ENCODE measurements at regions not wholly inside any gene's neighbourhood (a gene's known extent, or its start where the extent isn't known, plus 50 kb on each side); places are given as distances from the start of the nearest gene placed in this dataset.

GRCh38 chr18:11324956-11325882 is 175.8 kb upstream of the PIEZO2 start:
- DNase-seq (ENCODE audit: low read depth in 4 of 4, low spot score in 2 of 4), result no peak

DNA sequence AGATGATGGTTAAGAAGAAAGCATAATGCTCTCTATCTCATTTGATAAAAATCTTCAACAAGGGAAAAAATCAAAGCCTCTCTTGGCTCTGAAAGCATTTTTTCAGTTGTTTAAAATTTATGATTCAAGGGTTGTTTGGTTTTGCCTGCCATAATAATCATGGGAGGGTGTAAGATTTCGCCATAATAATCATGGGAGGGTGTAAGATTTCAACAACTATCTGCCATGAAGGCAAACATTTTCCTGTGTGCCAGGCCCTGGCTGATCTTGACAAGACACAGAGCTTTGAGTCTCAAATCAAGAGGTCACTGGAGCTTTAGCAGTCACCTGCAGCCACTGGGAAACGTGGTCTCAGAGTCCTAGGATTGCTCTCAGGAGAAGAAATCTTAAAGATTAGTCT is 175.1 kb upstream of the PIEZO2 start:
- no peak for DNase-seq (ENCODE audit: low read depth in 4 of 4, low spot score in 2 of 4)

DNA sequence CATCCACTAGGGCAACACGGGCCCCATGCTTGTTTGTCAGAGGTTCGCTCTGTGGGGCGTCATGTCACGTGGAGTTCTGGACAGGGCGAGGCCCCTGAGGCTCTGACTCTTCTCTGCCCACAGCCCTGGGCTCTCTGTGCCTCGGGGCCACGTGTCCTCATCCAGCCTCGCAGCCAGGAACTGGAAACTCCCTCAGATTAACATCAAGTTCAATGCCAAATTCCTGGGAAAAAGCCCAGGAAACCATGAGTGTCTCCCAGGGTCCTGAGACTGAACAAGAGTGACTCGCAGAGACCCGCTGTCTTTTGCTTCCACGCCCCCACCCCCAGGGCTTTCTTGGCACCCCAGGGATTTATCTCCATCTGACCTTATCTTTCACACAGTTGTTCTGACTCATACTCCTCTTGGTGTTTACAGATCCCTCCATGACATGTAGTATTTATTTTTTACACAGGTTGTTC is 174.0 kb upstream of the PIEZO2 start:
- DNase-seq (ENCODE audit: low read depth in 4 of 4, low spot score in 2 of 4), result no peak

- DNase-seq (ENCODE audit: low read depth in 4 of 4, low spot score in 2 of 4), result no peak
These were observed 173.3 kb upstream of the PIEZO2 start for GRCh38 chr18:11322716-11323115.

DNA sequence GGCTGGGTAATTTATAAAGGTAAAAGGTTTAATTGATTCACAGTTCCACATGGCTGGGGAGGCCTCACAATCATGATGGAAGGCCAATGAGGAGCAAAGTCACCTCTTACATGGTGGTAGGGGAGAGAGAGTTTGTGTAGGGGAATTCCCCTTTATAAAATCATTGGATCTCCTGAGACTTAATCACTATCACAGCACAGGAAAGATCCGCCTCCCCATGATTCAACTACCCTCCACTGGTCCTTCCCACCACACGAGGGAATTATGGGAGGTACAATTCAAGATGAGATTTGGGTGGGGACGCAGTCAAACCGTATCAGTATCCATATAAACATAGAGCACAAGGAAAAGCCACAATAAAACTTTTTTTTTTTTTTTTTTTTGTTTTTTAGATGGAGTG is 172.6 kb upstream of the PIEZO2 start:
- DNase-seq (ENCODE audit: low read depth in 4 of 4, low spot score in 2 of 4), result no peak

DNA sequence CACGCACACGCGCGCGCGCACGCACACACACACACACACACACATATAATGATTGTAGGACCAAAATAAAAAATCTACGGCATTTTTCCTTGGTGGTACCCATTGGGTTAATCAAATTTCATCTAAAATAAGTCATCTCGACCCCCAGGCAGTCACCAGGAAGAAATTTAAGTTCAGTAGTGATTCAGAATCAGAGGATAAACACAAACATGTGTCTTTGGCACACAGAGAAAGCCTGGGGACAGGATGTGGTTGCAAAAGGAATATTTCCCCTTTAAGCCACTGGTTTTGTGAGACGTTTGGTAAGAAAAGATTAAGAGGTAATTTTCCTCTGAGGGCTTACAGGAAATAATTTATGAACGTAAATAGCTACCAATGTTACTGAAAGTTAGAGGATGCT is 171.6 kb upstream of the PIEZO2 start:
- DNase-seq (ENCODE audit: low read depth in 4 of 4, low spot score in 2 of 4), result no peak

DNA sequence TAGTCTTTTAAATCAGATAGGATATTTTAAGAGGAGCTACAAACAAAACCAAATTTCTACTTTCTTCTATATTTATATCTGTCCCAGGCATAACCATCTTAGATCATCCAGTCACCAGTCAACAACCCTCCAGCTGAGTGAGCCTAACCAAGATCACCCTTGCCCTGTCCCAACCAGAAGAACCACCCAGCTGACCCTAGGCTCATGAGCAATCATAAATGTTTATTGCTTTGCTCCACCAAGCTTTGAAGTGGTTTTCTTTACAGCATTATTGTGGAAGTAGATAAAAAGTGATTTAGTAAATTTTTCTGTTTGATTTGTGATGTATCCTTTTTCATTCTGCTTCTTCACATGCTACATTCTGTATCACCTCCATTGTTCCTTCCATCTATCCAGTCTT is 167.2 kb upstream of the PIEZO2 start:
- DNase-seq (ENCODE audit: low read depth in 4 of 4, low spot score in 2 of 4), result no peak

DNA sequence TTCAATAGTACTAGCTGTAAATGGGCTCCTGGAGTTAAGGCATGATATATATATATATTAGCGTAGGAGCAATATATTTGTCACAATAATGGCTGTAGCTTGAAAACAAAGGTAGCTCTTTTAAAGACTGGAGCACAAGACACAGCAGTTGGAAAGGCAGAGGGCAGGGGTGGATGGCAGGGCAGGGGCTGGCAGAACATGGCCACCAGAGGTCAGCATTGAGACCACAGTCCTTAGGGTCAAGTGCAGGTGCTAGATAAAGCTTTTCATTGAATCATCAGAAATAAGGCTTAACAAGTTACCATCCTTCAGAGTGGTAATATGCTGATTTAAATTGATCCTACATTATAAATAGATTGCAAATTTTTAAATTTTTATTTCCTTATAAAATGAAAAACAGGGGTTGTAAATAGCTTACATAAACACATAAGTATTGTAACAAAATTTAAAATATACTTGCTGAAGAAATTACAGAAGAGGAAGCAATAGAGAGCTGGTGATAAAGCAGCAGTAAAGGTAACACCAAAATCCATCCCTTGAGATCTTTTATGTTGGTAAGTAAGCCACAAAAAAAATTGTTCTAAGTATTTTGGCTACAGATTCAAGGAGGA is 161.2 kb upstream of the PIEZO2 start:
- DNase-seq (ENCODE audit: low read depth in 4 of 4, low spot score in 2 of 4), result no peak

GRCh38 chr18:11309172-11309571 is 159.8 kb upstream of the PIEZO2 start:
- no peak for DNase-seq (ENCODE audit: low read depth in 4 of 4, low spot score in 2 of 4)

- DNase-seq (ENCODE audit: low read depth in 4 of 4, low spot score in 2 of 4), result no peak
These were observed 159.1 kb upstream of the PIEZO2 start for GRCh38 chr18:11308499-11308898.

- no peak for DNase-seq (ENCODE audit: low read depth in 4 of 4, low spot score in 2 of 4)
These were observed 158.3 kb upstream of the PIEZO2 start for GRCh38 chr18:11307716-11308115.

DNA sequence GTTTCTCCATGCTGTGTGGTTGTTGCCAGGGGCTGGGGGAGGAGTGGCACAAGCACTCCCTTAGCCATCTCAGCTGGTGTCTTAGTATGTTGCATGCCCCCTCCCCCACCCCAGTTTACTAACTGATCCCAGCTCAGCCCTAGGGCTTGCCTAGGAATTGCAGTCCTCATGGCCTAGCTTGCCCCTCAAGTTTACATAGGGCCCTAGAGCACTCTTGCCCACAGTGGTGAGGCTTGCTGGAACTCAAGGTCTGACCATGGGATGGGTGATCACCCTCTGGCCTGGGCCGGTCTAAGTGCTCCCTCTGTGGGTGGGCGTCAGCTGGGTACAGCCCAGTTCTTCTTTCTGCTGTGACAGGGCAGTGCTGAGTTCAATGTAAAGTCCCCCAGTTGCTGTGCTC is 156.1 kb upstream of the PIEZO2 start:
- no peak for DNase-seq (ENCODE audit: low read depth in 4 of 4, low spot score in 2 of 4)

DNA sequence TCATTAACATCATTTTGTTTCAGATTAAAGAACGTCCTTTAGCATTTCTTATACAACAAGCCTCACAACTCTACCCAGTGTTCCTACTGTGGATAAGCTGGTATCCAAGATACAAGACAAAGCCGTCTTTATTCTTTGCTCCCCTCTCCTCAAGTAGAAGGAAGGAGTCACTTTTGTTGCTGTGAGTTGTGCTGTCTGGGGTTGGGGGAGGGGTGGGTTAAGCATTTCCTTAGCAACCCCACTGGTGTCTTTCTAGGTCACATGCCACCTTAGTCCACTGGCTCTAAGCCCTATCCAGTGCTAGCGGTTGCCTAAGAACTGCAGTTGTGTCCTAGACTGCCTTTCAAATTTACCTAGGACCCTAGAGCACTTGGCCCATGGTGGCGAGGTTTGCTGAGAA is 155.6 kb upstream of the PIEZO2 start:
- no peak for DNase-seq (ENCODE audit: low read depth in 4 of 4, low spot score in 2 of 4)

DNA sequence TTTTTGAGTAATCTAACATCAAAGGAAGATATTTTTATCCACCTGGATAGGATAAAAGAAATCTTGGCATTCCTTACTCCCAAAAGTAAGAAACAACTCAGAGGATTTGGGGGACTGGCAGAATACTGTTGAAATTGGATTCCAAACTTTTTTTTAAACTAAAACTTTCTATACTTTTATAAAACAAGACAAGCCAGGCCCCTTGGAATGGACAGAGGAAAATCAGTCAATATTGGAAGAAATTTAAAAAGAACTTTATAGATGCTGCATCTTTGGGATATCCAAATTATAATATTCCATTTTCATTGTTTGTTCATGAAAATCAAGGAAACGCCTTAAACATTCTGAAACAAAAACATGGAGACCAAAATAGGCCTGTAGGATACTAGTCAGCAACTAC is 147.6 kb upstream of the PIEZO2 start:
- no peak for DNase-seq (ENCODE audit: low read depth in 4 of 4, low spot score in 2 of 4)

- DNase-seq (ENCODE audit: low read depth in 4 of 4, low spot score in 2 of 4), result no peak
These were observed 144.4 kb upstream of the PIEZO2 start for GRCh38 chr18:11293794-11294193.

DNA sequence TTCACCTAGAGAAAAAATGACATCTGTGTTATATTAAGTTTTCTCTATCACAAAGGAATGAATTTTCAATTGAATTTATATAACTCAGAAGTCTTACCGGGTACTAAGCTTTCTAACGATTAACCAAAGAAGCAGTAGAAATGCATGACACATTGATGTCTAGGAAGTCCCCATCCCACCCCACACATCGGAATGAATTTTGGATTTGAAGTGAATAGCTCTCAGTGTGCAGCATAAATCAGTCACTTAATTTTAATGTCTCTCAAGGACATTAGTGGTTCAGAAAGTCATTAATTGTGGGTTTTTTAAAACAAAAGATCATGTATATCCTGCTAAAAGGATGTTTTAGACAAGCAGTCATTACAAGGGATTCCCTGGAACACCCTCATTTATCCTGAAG is 141.4 kb upstream of the PIEZO2 start:
- DNase-seq (ENCODE audit: low read depth in 4 of 4, low spot score in 2 of 4), result no peak

- DNase-seq (ENCODE audit: low read depth in 4 of 4, low spot score in 2 of 4), result no peak
These were observed 139.9 kb upstream of the PIEZO2 start for GRCh38 chr18:11289248-11289647.

- DNase-seq (ENCODE audit: low read depth in 4 of 4, low spot score in 2 of 4), result no peak
These were observed 139.0 kb upstream of the PIEZO2 start for GRCh38 chr18:11288401-11288800.

- no peak for DNase-seq (ENCODE audit: low read depth in 4 of 4, low spot score in 2 of 4)
These were observed 137.1 kb upstream of the PIEZO2 start for GRCh38 chr18:11286431-11286830.

GRCh38 chr18:11284811-11285210 is 135.4 kb upstream of the PIEZO2 start:
- no peak for DNase-seq (ENCODE audit: low read depth in 4 of 4, low spot score in 2 of 4)

DNA sequence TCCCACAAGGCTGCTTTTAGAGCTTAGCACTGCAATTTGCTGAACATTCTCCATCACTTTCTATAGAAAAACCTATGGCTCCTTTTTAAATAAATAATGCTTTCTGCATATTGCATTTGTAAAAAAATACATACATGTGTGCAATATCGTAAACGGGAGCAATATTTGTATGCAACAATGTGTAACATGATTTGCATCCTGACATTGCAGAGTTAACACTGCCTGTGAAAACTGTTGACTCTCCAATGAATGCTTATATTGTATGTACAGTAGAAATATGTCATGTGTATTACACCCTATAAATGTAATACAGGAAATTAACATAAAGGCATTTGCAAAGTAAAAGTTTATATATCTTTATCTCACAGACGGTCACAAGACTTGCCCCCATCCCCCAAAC is 135.0 kb upstream of the PIEZO2 start:
- DNase-seq (ENCODE audit: low read depth in 4 of 4, low spot score in 2 of 4), result no peak

GRCh38 chr18:11283479-11284161 is 134.3 kb upstream of the PIEZO2 start:
- DNase-seq (ENCODE audit: low read depth in 4 of 4, low spot score in 2 of 4), result no peak

Measured in left renal cortex interstitium (tissue), 4 donors.